ENCODE measurements at regions not wholly inside any gene's neighbourhood (a gene's known extent, or its start where the extent isn't known, plus 50 kb on each side); places are given as distances from the start of the nearest gene placed in this dataset.

- TF ChIP-seq CTCF (IDR thresholded peaks at IDR 0.05) (no peak), RAD21 (IDR thresholded peaks at IDR 0.05; ENCODE audit: low read length) (no peak), RXRA (IDR thresholded peaks at IDR 0.05; ENCODE audit: borderline replicate concordance, low read depth) (no peak), TEAD4 (IDR thresholded peaks at IDR 0.05; ENCODE audit: borderline replicate concordance, insufficient read depth) (no peak), USF2 (IDR thresholded peaks at IDR 0.05; ENCODE audit: borderline replicate concordance, low read depth, low read length) (no peak), MEF2A (IDR thresholded peaks at IDR 0.05; ENCODE audit: borderline replicate concordance, low read depth) (no peak), SIN3A (IDR thresholded peaks at IDR 0.05; ENCODE audit: borderline replicate concordance, low read depth, low read length) (no peak), POLR2AphosphoS5 (IDR thresholded peaks at IDR 0.05; ENCODE audit: low read depth, low read length) (no peak), YY1 (IDR thresholded peaks at IDR 0.05; ENCODE audit: low read depth) (no peak)
These were observed 58.9 kb upstream of the SPANXB1 start for GRCh38 chrX:140943513-140943912.
